SU-DHL-6 (cell line): ENCODE measurements at regions not wholly inside any gene's neighbourhood (a gene's known extent, or its start where the extent isn't known, plus 50 kb on each side); places are given as distances from the start of the nearest gene placed in this dataset.

Experiments
- H2AFZ ChIP-seq: fragments of 200-600 bp; sonication (generic); 2 replicates; pipeline ENCODE4 v1.6.1; 2014; ENCODE audit warnings: low read depth, mild to moderate bottlenecking, moderate library complexity, mixed read lengths, antibody characterized with exemption, low read length; ENCODE audit not compliant: severe bottlenecking
- H3F3A ChIP-seq: fragments of 200-600 bp; shearing (Covaris generic); 2 replicates; pipeline ENCODE4 v1.6.0; 2016; ENCODE audit warnings: antibody characterized with exemption, mild to moderate bottlenecking; ENCODE audit not compliant: insufficient read depth
- H3K27ac ChIP-seq: fragments of 200-600 bp; sonication (generic); 2 replicates; pipeline ENCODE4 v1.5.1; 2016; ENCODE audit warnings: low read depth, mild to moderate bottlenecking, low read length, moderate library complexity, mixed read lengths
- H3K27me3 ChIP-seq: fragments of 200-600 bp; sonication (generic), shearing (Covaris generic); 2 replicates; pipeline ENCODE4 v1.6.0; 2014; ENCODE audit warnings: mild to moderate bottlenecking, low read length
- H3K36me3 ChIP-seq: fragments of 200-600 bp; sonication (generic); 2 replicates; pipeline ENCODE4 v1.6.1; 2014; ENCODE audit warnings: mild to moderate bottlenecking, low read length, mixed read lengths
- H3K4me2 ChIP-seq: fragments of 300-600, 200-600 bp; shearing (Covaris generic), sonication (generic); 2 replicates; pipeline ENCODE4 v1.6.0; 2014; ENCODE audit warnings: low read length, low read depth, mild to moderate bottlenecking; ENCODE audit not compliant: poor library complexity, severe bottlenecking
- H3K4me3 ChIP-seq: fragments of 200-600 bp; sonication (generic); 2 replicates; pipeline ENCODE4 v1.5.1; 2014; ENCODE audit warnings: antibody characterized with exemption, low read length, mild to moderate bottlenecking, mixed read lengths; ENCODE audit not compliant: insufficient read depth, poor library complexity, severe bottlenecking
- H3K79me2 ChIP-seq: fragments of 200-600 bp; sonication (generic); 2 replicates; pipeline ENCODE4 v1.6.1; 2014; ENCODE audit warnings: mild to moderate bottlenecking, low read length, moderate library complexity; ENCODE audit not compliant: insufficient read depth
- H3K9ac ChIP-seq: fragments of 200-600 bp; sonication (generic); 2 replicates; pipeline ENCODE4 v1.7.0; 2014; ENCODE audit warnings: mild to moderate bottlenecking, low read length
- H3K9me2 ChIP-seq: fragments of 200-600 bp; sonication (generic); replicated peaks from 2 replicates; pipeline ENCODE4 v1.6.1; 2014; ENCODE audit warnings: low read length; ENCODE audit not compliant: insufficient read depth
- H3K9me3 ChIP-seq: fragments of 200-600 bp; sonication (generic); 2 replicates; pipeline ENCODE4 v1.6.1; 2014; ENCODE audit warnings: low read length, mixed read lengths; ENCODE audit not compliant: insufficient read depth
- H4K20me1 ChIP-seq: fragments of 200-600 bp; sonication (generic); 2 replicates; pipeline ENCODE4 v1.6.1; 2014; ENCODE audit warnings: low read depth, mild to moderate bottlenecking, antibody characterized with exemption, low read length, moderate library complexity, mixed read lengths
- EZH2phosphoT487 ChIP-seq: fragments of 200-600 bp; sonication (generic), shearing (Covaris generic); conservative IDR thresholded peaks from 2 replicates; pipeline ENCODE4 v1.6.1; 2018; ENCODE audit warnings: mild to moderate bottlenecking, antibody characterized with exemption, low read length, moderate library complexity, mixed read lengths
- TF ChIP-seq, protein P1 (sequence below): fragments of 200-600 bp; sonication (generic); IDR thresholded peaks from one replicate; pipeline ENCODE4 v1.5.1; 2017; ENCODE audit warnings: antibody characterized with exemption, mild to moderate bottlenecking, low read length, moderate library complexity; ENCODE audit not compliant: insufficient read depth, poor library complexity, severe bottlenecking

GRCh38 chr2:136221026-136221425 lies 103.1 kb upstream of the CXCR4 start:
- Histone ChIP-seq H3K27me3 (no peaks in the 10 kb centered on the region), H3K27ac (no peak overlapping the region), H2AFZ (no peak overlapping the region), H3K9me3 (no peaks in the 10 kb centered on the region), H3K9ac (no peak overlapping the region), H3K4me3 (no peak overlapping the region), H3K79me2 (no peaks in the 10 kb centered on the region), H3F3A (no peaks in the 10 kb centered on the region), H3K36me3 (no peaks in the 10 kb centered on the region), H3K9me2 (no peaks in the 10 kb centered on the region), H3K4me2 (no peak overlapping the region), H4K20me1 (no peaks in the 10 kb centered on the region)
- TF ChIP-seq, protein P1, sequence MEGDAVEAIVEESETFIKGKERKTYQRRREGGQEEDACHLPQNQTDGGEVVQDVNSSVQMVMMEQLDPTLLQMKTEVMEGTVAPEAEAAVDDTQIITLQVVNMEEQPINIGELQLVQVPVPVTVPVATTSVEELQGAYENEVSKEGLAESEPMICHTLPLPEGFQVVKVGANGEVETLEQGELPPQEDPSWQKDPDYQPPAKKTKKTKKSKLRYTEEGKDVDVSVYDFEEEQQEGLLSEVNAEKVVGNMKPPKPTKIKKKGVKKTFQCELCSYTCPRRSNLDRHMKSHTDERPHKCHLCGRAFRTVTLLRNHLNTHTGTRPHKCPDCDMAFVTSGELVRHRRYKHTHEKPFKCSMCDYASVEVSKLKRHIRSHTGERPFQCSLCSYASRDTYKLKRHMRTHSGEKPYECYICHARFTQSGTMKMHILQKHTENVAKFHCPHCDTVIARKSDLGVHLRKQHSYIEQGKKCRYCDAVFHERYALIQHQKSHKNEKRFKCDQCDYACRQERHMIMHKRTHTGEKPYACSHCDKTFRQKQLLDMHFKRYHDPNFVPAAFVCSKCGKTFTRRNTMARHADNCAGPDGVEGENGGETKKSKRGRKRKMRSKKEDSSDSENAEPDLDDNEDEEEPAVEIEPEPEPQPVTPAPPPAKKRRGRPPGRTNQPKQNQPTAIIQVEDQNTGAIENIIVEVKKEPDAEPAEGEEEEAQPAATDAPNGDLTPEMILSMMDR: no peak
- no peak for TF ChIP-seq EZH2phosphoT487

- Histone ChIP-seq H3K36me3 (no peaks in the 10 kb centered on the region), H3K79me2 (no peaks in the 10 kb centered on the region), H3K9ac (no peak overlapping the region), H3K27me3 (no peaks in the 10 kb centered on the region), H3K9me2 (no peaks in the 10 kb centered on the region), H3F3A (no peaks in the 10 kb centered on the region), H3K27ac (no peak overlapping the region), H2AFZ (no peak overlapping the region), H3K4me2 (no peak overlapping the region), H3K9me3 (no peaks in the 10 kb centered on the region), H4K20me1 (no peaks in the 10 kb centered on the region), H3K4me3 (no peak overlapping the region)
- TF ChIP-seq, protein P1: no peak
- no peak for TF ChIP-seq EZH2phosphoT487
These were observed 102.0 kb upstream of the CXCR4 start for GRCh38 chr2:136219963-136220362.

- H3K9ac ChIP-seq: no peak overlapping the region
- no peaks in the 10 kb centered on the region for H3K36me3 ChIP-seq
- H3K4me2 ChIP-seq: no peak overlapping the region
- H3F3A ChIP-seq: no peaks in the 10 kb centered on the region
- H3K27me3 ChIP-seq: no peaks in the 10 kb centered on the region
- no peaks in the 10 kb centered on the region for H3K9me3 ChIP-seq
- H3K79me2 ChIP-seq: no peaks in the 10 kb centered on the region
- no peak overlapping the region for H3K27ac ChIP-seq
- H4K20me1 ChIP-seq: no peaks in the 10 kb centered on the region
- TF ChIP-seq EZH2phosphoT487: no peak
- TF ChIP-seq, protein P1: no peak
- H2AFZ ChIP-seq: no peak overlapping the region
- H3K4me3 ChIP-seq: no peak overlapping the region
- H3K9me2 ChIP-seq: no peaks in the 10 kb centered on the region
These were observed 101.4 kb upstream of the CXCR4 start for GRCh38 chr2:136219341-136219740.

DNA sequence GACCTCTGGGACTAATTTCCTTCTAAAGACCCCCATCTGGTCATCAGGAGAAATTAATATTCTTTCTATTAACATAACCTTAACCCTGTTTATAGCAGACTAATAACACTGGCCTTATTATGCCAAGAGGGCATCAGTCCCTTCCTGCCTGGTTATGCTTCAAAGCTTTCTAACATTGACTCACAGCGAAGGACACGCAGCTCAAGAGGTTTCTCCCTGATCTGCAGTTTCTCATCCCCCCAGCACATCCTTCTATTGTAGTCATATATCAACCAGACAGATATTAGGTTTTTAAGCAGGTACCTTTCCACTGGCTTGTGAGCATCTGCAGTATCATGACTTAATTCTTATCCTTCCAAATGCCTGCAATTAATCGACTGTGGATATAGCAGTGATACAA lies 100.0 kb upstream of the CXCR4 start:
- Histone ChIP-seq H3K9me2 (no peaks in the 10 kb centered on the region), H3F3A (no peaks in the 10 kb centered on the region), H3K36me3 (no peaks in the 10 kb centered on the region), H3K9ac (no peak overlapping the region), H4K20me1 (no peaks in the 10 kb centered on the region), H3K27me3 (no peaks in the 10 kb centered on the region), H3K27ac (no peak overlapping the region), H3K4me3 (no peak overlapping the region), H3K4me2 (no peak overlapping the region), H2AFZ (no peak overlapping the region), H3K9me3 (no peaks in the 10 kb centered on the region), H3K79me2 (no peaks in the 10 kb centered on the region)
- TF ChIP-seq EZH2phosphoT487: no peak
- TF ChIP-seq, protein P1: no peak
